Naive thymus-derived CD4-positive, alpha-beta T cell (primary cell): ENCODE measurements at regions not wholly inside any gene's neighbourhood (a gene's known extent, or its start where the extent isn't known, plus 50 kb on each side); places are given as distances from the start of the nearest gene placed in this dataset.

ENCODE experiments used
- ATAC-seq: fragments of 150-1000 bp; cut with Tn5 transposase; 2 replicates; pipeline ENCODE4 v1.10.0; 2021; ENCODE audit warnings: mild to moderate bottlenecking, moderate library complexity
- CTCF ChIA-PET: fragments of 350-600 bp; sonication (Branson Sonifier 250); formaldehyde crosslinking; loops from one replicate; lab custom pipeline; 2021; ENCODE audit warnings: antibody characterized with exemption; lab: Charles Lee
- POLR2A ChIA-PET: fragments of 350-600 bp; sonication (Branson Sonifier 250); formaldehyde crosslinking; loops from one replicate; lab custom pipeline; 2021; ENCODE audit warnings: antibody characterized with exemption, inconsistent platforms; lab: Charles Lee
- DNase-seq, 9 donors: peaks; one replicate each; pipeline versions ENCODE4 v3.0.0 to v3.0.0-alpha.2; 2020 to 2022; ENCODE audit warnings: mixed read lengths in 1 of 9
- H3K27ac ChIP-seq: one replicate; pipeline ENCODE4 v1.7.0; 2013; ENCODE audit warnings: mild to moderate bottlenecking, low read depth, low read length, moderate library complexity
- H3K27me3 ChIP-seq, 2 donors: one replicate each; pipeline ENCODE4 v1.7.0; 2013; ENCODE audit warnings: low read length in 2 of 2, mild to moderate bottlenecking in 2 of 2, moderate library complexity in 2 of 2; ENCODE audit not compliant: control insufficient read depth in 2 of 2, insufficient read depth in 2 of 2
- H3K36me3 ChIP-seq, 3 experiments: 1 replicate in 2 of 3; 2 replicates in 1 of 3; pipeline ENCODE4 v1.7.0; 2013; ENCODE audit warnings: low read length in 3 of 3, mild to moderate bottlenecking in 3 of 3, moderate library complexity in 1 of 3; ENCODE audit not compliant: insufficient read depth in 3 of 3, control insufficient read depth in 2 of 3
- H3K4me1 ChIP-seq, 2 donors: one replicate each; pipeline ENCODE4 v1.7.0; 2013; ENCODE audit warnings: low read length in 2 of 2, mild to moderate bottlenecking in 2 of 2, moderate library complexity in 1 of 2; ENCODE audit not compliant: control insufficient read depth in 2 of 2, insufficient read depth in 2 of 2
- H3K4me3 ChIP-seq: 2 replicates; pipeline ENCODE4 v1.7.0; 2013; ENCODE audit warnings: mild to moderate bottlenecking, low read length
- H3K9me3 ChIP-seq, 3 experiments: 1 replicate in 2 of 3; 2 replicates in 1 of 3; pipeline ENCODE4 v1.7.0; 2013; ENCODE audit warnings: low read length in 3 of 3; ENCODE audit not compliant: control insufficient read depth in 2 of 3
- H3K27ac Mint-ChIP-seq, 9 donors: one replicate each; pipeline ENCODE4 v1.8.0; 2020 to 2022; ENCODE audit warnings: mixed read lengths in 9 of 9, mild to moderate bottlenecking in 8 of 9, moderate library complexity in 5 of 9, inconsistent platforms in 2 of 9
- H3K27me3 Mint-ChIP-seq, 5 donors: one replicate each; pipeline ENCODE4 v1.8.0; 2021 to 2022; ENCODE audit warnings: mixed read lengths in 5 of 5, mild to moderate bottlenecking in 1 of 5
- H3K36me3 Mint-ChIP-seq, 5 donors: one replicate each; pipeline ENCODE4 v1.8.0; 2020 to 2022; ENCODE audit warnings: mixed read lengths in 5 of 5, mild to moderate bottlenecking in 3 of 5, inconsistent platforms in 1 of 5
- H3K4me1 Mint-ChIP-seq, 7 donors: one replicate each; pipeline ENCODE4 v1.8.0; 2020 to 2022; ENCODE audit warnings: mixed read lengths in 7 of 7, mild to moderate bottlenecking in 3 of 7, inconsistent platforms in 1 of 7
- H3K4me3 Mint-ChIP-seq, 10 donors: one replicate each; pipeline ENCODE4 v1.8.0; 2020 to 2022; ENCODE audit warnings: mild to moderate bottlenecking in 10 of 10, mixed read lengths in 10 of 10, moderate library complexity in 6 of 10, inconsistent platforms in 2 of 10
- H3K9me3 Mint-ChIP-seq, 11 donors: one replicate each; pipeline ENCODE4 v1.8.0; 2020 to 2022; ENCODE audit warnings: mixed read lengths in 11 of 11, mild to moderate bottlenecking in 4 of 11, inconsistent platforms in 1 of 11, moderate library complexity in 1 of 11
- intact Hi-C, 2 donors: fragments of 100-400 bp; cut with micrococcal nuclease; formaldehyde crosslinking; loops; one replicate each; pipeline ENCODE4 v1.15.1; 2023

GRCh38 chr2:120570546-120570945, 165.1 kb upstream of the GLI2 start:
- H3K9me3 ChIP-seq, result no peaks in the 10 kb centered on the region
- H3K27me3 ChIP-seq, result no peaks in the 10 kb centered on the region
- H3K4me3 ChIP-seq, result no peak overlapping the region
- Mint-ChIP-seq H3K27ac (no peak overlapping the region), H3K4me3 (no peak overlapping the region), H3K27me3 (peaks cover 8 to 14% (median 9%) of the 10 kb centered on the region in 5 donors), H3K36me3 (no peaks in the 10 kb centered on the region), H3K4me1 (no peaks in the 10 kb centered on the region), H3K9me3 (no peaks in the 10 kb centered on the region)
- ATAC-seq, result no peak
- intact Hi-C loops, result no loop called here
- no peak for DNase-seq
- H3K27ac ChIP-seq, result no peak overlapping the region
- CTCF ChIA-PET, result no interaction called here
- no peaks in the 10 kb centered on the region for H3K36me3 ChIP-seq
- POLR2A ChIA-PET, result no interaction called here
- no peaks in the 10 kb centered on the region for H3K4me1 ChIP-seq

- Mint-ChIP-seq H3K36me3 (no peaks in the 10 kb centered on the region), H3K27ac (no peak overlapping the region), H3K4me1 (no peaks in the 10 kb centered on the region), H3K4me3 (no peak overlapping the region), H3K9me3 (no peaks in the 10 kb centered on the region), H3K27me3 (peaks cover 12 to 20% (median 14%) of the 10 kb centered on the region in 5 donors)
- ChIA-PET CTCF (no interaction called here), POLR2A (no interaction called here)
- no peaks in the 10 kb centered on the region for H3K27me3 ChIP-seq
- intact Hi-C loops, result no loop called here
- no peak overlapping the region for H3K4me3 ChIP-seq
- no peaks in the 10 kb centered on the region for H3K9me3 ChIP-seq
- no peaks in the 10 kb centered on the region for H3K36me3 ChIP-seq
- no peak overlapping the region for H3K27ac ChIP-seq
- no peak for ATAC-seq
- no peak for DNase-seq
- no peaks in the 10 kb centered on the region for H3K4me1 ChIP-seq
These were observed 164.5 kb upstream of the GLI2 start for GRCh38 chr2:120571015-120571728.

- H3K9me3 Mint-ChIP-seq, result no peaks in the 10 kb centered on the region
- H3K27me3 Mint-ChIP-seq, result peaks cover 14 to 25% (median 20%) of the 10 kb centered on the region in 5 donors
- ATAC-seq, result no peak
- Histone ChIP-seq H3K4me3 (no peak overlapping the region), H3K4me1 (no peaks in the 10 kb centered on the region), H3K9me3 (no peaks in the 10 kb centered on the region), H3K36me3 (no peaks in the 10 kb centered on the region), H3K27me3 (no peaks in the 10 kb centered on the region), H3K27ac (no peak overlapping the region)
- CTCF ChIA-PET, result no interaction called here
- intact Hi-C loops, result no loop called here
- H3K36me3 Mint-ChIP-seq, result no peaks in the 10 kb centered on the region
- no peak for DNase-seq
- no peak overlapping the region for H3K4me3 Mint-ChIP-seq
- H3K27ac Mint-ChIP-seq, result no peak overlapping the region
- H3K4me1 Mint-ChIP-seq, result peaks cover 0 to 2% (median 0%) of the 10 kb centered on the region in 7 donors
- POLR2A ChIA-PET, result no interaction called here
These were observed 163.4 kb upstream of the GLI2 start for GRCh38 chr2:120572226-120572625.

- Histone ChIP-seq H3K27ac (no peak overlapping the region), H3K4me1 (no peaks in the 10 kb centered on the region), H3K27me3 (no peaks in the 10 kb centered on the region), H3K9me3 (no peaks in the 10 kb centered on the region), H3K36me3 (no peaks in the 10 kb centered on the region), H3K4me3 (no peak overlapping the region)
- Mint-ChIP-seq H3K27me3 (peaks cover 18 to 43% (median 28%) of the 10 kb centered on the region in 5 donors), H3K27ac (peak overlapping the region in 1 of 9 donors; percentile 17), H3K4me3 (no peak overlapping the region), H3K36me3 (no peaks in the 10 kb centered on the region), H3K4me1 (peaks cover 0 to 6% (median 0%) of the 10 kb centered on the region in 7 donors), H3K9me3 (no peaks in the 10 kb centered on the region)
- ChIA-PET CTCF (no interaction called here), POLR2A (no interaction called here)
- ATAC-seq (no peak), DNase-seq (no peak)
- intact Hi-C loops, result no loop called here
These were observed 161.0 kb upstream of the GLI2 start for GRCh38 chr2:120574620-120575019.

GRCh38 chr2:120575966-120576365, 159.7 kb upstream of the GLI2 start:
- Mint-ChIP-seq H3K4me3 (no peak overlapping the region), H3K27ac (no peak overlapping the region), H3K4me1 (peaks cover 0 to 6% (median 0%) of the 10 kb centered on the region in 7 donors), H3K27me3 (peaks cover 18 to 53% (median 31%) of the 10 kb centered on the region in 5 donors), H3K36me3 (no peaks in the 10 kb centered on the region), H3K9me3 (peaks cover 0 to 1% (median 0%) of the 10 kb centered on the region in 11 donors)
- H3K27ac ChIP-seq, result no peak overlapping the region
- no peak overlapping the region for H3K4me3 ChIP-seq
- no peaks in the 10 kb centered on the region for H3K9me3 ChIP-seq
- intact Hi-C loops, result no loop called here
- ATAC-seq, result no peak
- no peak for DNase-seq
- H3K36me3 ChIP-seq, result no peaks in the 10 kb centered on the region
- no peaks in the 10 kb centered on the region for H3K4me1 ChIP-seq
- ChIA-PET CTCF (no interaction called here), POLR2A (no interaction called here)
- no peaks in the 10 kb centered on the region for H3K27me3 ChIP-seq

- H3K27me3 ChIP-seq, result no peaks in the 10 kb centered on the region
- Mint-ChIP-seq H3K27me3 (peaks cover 18 to 54% (median 35%) of the 10 kb centered on the region in 5 donors), H3K27ac (no peak overlapping the region), H3K36me3 (no peaks in the 10 kb centered on the region), H3K9me3 (peaks cover 0 to 2% (median 0%) of the 10 kb centered on the region in 11 donors), H3K4me1 (peaks cover 0 to 6% (median 0%) of the 10 kb centered on the region in 7 donors), H3K4me3 (peak overlapping the region in 1 of 10 donors; percentile 53)
- intact Hi-C loops, result no loop called here
- H3K4me1 ChIP-seq, result no peaks in the 10 kb centered on the region
- POLR2A ChIA-PET, result no interaction called here
- no peak overlapping the region for H3K27ac ChIP-seq
- H3K4me3 ChIP-seq, result no peak overlapping the region
- H3K36me3 ChIP-seq, result no peaks in the 10 kb centered on the region
- DNase-seq (no peak), ATAC-seq (no peak)
- H3K9me3 ChIP-seq, result no peaks in the 10 kb centered on the region
- CTCF ChIA-PET, result no interaction called here
These were observed 158.9 kb upstream of the GLI2 start for GRCh38 chr2:120576509-120577474.
